ENCODE measurements at regions not wholly inside any gene's neighbourhood (a gene's known extent, or its start where the extent isn't known, plus 50 kb on each side); places are given as distances from the start of the nearest gene placed in this dataset.
"Not testable (repeated sequence)": the region's sequence is repeated elsewhere in the genome, so short reads cannot be mapped to it uniquely, and the experiment has no call there.

DNA sequence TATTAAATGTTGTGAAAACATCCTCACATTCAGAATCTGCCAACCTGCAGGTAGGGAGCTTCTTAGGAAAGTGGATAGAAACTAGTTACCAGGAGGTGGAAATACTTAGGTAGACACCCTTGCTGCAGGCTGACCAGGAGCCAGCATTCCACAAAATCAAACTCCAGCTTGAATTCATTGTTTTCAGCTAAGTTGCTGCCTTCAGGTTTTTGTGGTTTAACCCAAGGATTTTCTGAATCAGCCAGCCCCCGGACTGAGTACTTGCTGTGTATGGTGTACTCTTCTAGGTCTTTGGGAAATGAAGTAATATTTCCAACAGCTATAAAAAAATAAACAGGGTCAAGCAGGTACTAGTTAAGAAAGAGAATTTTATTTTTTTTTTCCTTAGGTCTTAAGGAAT is 192.1 kb upstream of the CHST9 start:
- no peak for DNase-seq (ENCODE audit: low spot score)

DNA sequence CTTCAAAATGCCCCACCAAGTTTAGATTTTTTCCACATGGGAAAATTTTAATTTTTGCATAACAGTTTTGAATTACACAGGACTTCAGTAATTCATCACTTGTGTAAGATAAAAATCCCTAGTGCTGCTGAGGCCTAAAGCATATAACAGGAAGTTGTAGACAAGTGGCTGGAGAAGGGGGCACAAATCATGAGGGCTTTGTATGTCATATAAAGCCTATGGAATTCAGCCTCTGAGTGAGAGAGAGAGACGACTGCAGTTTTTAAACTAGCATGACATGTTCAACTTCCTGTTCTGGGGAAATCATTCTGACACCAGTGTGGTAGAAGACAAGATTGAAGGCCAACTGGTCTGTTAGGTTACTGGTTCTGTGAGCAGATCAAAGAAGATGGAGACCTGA is 187.3 kb upstream of the CHST9 start:
- DNase-seq (ENCODE audit: low spot score) = no peak

DNA sequence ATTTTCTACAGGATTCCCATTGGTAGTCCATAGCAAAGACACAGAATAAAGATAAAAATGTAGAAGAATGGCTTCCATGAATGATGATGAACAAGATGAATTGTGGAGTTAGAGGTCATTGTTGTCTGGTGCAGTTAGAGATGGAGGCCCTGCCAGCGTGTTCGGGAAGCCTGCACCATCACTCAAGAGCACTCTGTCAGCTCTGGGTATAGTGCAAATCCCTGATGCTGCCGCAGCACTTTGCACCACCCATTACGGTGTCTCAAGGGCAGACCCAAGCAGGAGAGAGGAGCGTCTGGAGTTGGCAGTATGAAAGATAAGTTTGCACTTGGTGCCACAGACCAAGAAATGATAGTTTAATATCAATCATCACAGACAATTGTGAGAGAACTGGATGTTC is 181.6 kb upstream of the CHST9 start:
- DNase-seq (ENCODE audit: low spot score) = no peak

DNA sequence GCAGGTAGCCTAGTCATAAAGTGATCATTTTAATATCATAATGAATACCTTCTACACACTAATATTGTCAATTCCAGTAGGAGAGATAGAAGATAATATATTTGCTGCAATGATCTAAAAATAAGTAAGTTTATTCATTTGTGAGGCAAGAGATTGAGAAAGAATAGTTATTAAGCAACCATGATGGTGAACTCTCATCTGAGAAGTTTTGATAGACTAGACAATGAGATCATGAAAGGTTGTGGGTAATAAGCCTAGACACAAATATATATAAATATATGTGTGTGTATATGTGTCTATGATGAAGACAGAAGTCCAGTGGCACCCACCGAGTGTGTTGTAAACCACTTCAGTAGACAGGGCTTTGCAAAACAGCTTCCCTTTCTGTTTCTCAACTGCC is 181.0 kb upstream of the CHST9 start:
- DNase-seq (ENCODE audit: low spot score) = no peak

DNA sequence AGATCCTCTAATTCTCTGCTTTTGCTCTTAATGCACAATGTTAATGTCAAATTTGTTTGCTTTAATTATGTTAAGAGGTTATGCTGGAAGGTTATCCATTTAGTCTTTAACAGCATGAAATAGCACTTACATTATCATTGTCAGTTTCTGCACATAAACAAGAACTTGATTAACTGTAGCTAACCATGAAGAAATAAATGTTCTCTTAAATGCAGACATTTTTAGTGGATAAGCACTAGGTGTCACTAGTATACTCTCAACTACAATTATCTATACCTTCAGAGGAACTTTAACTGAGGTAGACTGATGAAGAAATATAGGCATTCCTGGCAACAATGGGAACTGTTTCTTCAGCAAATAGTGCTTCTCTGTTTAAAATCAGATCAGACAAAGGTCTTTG is 178.8 kb upstream of the CHST9 start:
- DNase-seq (ENCODE audit: low spot score) = no peak

DNA sequence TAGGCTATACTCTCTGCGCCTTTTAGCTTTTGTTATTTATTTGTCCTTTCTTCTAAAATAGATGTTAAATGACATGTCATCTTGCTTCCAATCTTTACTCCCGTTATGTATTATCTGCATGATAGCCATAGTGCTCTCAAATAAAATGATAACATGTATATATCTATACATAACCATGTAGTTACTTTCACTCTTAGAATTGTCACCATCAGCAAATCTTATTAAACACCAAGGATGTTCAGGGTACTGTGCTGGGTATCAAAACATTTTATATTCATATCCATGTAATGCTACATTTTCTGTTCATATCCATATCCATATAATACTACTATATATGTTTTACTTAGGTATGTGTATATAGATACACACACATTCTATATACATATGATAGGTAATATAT is 176.4 kb upstream of the CHST9 start:
- no peak for DNase-seq (ENCODE audit: low spot score)

DNA sequence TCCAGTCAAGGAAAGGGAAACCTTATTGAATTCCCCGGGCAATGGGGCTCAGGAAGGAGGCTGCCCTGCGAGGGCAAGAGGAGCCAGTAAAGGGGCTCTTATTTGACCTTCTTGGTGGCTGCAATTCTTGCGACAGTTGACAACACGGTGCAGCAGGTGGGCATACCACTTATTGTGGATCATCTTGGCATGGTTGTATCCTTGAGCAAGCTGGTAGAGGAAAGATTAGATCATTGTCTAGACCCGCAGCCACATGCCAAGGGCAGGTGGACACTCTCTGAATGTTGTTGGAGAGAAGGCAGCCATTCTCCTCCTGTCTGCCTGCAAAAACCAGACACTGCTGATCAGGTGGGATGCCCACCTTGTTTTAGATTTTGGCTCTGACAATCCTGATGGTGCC is 170.2 kb upstream of the CHST9 start:
- DNase-seq (ENCODE audit: low spot score) = no peak

DNA sequence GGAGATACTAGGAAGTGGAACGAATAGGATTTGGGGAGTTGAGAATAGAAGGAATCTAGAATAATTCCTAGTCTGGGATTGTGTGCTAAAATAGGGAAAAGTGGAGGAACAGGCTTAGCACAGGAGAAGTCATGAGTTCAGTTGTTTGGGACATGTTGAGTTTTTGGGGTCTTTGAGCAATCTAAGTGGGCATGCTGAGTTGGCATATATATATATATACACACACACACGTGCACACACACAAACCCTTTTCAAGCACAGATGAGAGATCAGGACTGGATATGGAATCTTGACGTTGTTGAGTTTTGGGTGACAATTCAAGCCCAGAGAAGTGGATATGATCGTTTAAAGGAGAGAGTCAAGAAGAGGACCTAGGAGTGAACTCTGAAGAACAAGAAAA is 168.2 kb upstream of the CHST9 start:
- DNase-seq (ENCODE audit: low spot score) = no peak

DNA sequence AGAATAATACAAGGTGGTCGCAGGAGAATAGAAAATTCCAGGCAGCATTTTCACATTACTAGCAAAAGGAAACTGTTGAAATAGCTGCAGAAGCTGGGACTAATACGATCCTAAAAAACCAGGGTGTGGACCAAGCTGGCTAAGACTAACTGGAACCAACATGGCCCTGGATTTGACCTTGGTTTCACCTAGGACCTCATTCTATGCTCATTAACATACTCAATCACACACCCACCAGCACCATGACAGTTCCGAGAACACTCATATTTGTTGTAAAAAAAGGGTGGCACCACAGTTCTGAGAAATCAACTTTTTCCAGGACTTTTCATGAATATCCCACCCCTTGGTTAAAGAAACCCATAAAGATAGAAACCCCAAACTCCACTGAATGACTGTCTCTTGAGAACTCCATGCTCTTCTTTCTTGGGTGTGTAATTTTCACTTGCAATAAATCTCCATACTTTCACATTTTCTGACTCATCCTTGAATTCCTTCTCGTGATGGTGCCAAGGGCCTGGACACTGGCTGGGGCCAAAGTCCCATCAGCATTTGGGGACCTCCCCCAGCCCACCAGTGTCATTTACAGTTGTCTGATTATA is 164.3 kb upstream of the CHST9 start:
- no peak for DNase-seq (ENCODE audit: low spot score)

DNA sequence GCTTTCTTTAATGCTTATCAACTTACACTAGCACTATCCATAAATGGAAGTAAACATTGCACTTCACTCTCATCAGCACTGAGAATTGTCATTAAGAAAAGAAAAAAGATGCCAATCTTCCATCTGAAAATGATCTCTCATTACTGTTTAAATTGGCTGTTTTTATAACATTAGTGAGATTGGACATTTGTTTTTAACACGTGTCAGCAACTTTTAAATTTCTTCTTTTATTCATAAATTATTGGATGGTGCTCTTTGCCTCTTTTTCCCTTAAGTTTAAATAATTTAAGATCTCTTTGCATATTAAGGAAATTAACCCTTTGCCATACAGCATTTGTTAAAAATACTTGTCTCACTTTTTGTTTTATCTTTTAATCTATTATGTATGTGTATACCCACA is 146.5 kb upstream of the CHST9 start:
- no peak for DNase-seq (ENCODE audit: low spot score)

DNA sequence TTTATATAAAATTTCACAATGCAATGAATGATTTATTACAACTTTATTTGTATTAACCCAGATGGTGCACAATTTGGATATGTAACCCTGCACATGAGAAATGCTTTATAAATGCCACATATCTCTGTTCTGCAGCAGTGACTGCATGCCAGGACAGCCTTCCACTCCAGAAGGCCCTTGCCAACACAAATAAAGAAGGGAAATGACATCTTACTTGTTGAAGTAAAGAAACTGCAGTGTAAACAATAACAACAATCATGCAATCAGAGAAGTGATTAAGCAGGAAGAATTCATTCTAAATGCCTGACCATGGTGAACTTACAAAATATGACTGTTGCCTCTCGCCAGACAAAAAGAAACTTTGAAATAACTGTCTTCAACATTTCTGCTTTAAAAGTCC is 129.9 kb upstream of the CHST9 start:
- DNase-seq (ENCODE audit: low spot score) = no peak

DNA sequence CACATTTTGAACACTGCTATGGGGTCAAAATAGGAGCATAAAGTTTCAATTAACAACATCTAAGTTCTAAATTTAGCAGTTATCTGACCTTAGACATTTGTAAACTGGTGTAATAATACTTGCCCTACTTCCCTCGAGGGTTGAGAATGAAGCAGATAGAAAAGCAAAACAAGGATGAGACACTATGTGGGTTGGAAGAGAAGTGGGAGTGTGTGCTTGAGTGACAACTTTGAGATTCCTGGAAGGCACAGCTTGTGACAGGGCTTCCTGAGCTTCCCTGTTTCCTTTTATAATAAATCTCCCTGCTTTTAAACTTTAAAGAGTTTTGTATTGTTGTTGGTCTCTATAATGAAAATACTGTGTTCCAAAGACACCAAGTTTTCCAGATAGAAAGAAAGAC is 128.6 kb upstream of the CHST9 start:
- no peak for DNase-seq (ENCODE audit: low spot score)

DNA sequence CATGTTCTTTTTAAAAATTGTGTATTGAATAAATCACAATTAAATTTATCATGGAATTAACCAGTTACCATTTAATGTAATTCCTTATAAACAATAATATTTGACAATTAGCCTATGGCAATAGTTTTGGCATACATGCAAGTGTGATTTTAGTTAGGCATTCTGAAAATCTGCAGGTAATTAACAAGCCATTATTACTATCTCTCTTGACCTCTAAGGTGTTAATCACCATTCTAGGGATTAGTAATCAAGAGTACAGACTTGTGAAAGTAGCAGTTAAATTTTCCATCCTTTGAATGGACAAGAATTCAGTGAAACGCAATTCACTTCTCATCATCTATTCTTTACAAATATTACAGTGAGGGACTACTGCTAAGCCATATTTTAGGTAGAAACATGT is 127.7 kb upstream of the CHST9 start:
- DNase-seq (ENCODE audit: low spot score) = no peak

DNA sequence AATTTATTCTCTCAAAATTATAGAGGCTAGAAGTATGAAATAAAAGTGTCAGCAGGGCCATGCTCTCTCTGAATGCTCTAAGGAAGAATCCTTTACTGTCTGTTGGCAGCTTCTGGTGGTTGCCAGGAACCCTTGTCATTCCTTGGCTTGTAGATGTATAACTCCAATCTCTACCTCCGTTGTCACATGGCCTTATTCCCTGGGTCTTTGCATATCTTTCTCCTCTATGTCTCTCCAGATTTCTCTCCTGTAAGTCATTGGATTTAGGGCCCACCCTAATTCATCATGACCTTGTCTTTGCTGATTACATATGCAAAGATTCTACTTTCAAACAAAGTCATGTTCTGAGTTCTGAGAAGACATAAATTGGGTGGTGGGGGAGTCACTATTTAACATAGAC is 127.0 kb upstream of the CHST9 start:
- no peak for DNase-seq (ENCODE audit: low spot score)

DNA sequence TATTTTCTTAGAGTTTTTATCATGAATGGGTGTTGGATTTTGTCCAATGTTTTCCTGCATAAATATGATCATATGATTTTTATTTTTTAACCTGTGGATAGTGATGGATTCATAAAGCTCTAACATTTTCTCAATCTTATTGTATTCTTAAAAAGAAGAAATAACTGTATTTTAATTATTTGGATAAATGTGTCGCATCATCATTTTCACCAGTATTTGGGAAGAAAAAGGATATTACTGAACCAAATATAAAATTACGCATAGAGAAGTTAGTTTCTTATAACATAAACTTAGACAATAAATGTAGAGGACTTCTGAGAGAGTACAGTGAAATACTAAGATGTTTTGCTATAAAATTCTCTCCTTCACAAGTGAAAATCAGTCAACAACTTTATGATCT is 126.0 kb upstream of the CHST9 start:
- DNase-seq (ENCODE audit: low spot score) = no peak

DNA sequence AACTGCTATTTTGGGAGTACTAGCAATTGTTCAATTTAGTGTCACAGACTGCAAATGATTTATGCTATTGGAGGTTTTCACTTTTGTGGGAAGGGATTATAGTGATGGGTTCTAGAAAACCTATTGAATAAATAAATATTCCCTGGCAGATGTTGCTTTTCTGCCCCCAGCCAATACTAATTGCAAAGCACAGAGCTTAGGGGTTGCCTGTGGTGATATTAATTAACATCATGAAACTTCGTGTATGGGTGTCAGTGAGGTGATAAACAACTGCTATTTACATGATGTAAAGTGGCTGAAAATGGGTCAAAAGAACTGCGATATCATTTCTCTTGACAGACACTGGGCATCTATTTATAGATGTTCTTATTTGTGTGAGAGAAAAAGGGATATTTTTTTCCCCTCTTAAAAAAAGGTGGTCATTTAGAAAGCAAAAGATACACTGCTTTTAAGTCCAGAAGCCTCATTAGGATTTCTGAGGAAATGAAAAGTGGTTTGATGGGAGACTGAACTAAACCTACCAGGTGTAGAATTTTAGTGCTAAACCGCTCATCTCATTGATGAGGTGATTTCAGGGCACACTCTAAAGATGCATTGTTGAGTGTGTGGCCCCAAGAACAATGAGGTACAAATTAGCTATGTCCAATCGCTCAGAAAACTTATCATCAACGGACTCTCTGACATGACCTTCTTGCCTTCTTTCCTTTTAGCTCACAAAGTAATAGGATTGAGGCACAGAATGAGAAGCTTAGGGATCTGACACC is 116.7 kb upstream of the CHST9 start:
- DNase-seq (ENCODE audit: low spot score) = no peak

DNA sequence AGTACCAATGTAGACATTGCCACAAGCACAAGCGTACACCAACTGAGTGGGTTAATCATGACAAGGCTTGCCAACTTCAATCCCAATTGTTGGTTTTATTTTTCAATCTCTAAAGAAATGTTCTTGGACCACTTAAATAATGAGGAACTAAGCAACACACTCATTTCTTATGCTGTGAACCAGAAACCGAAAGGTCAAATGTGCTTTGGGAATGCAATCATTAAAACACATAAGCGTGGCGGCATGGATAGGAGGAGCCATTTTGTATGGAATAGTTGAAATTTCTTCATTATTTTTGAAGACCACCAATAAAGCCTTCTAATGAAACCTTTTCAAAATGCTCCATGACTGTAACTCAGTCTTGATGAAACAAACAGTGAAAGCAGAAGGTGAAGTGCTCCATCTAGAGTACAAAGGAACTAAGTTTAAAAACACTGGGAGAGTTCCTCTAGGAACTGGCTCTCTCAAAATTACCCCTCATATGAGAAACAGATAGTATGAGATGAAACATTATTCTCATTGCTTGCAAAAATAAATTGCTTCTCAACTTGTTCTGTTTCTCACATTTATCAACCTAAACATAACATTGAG is 113.2 kb upstream of the CHST9 start:
- peak; percentile 3 for DNase-seq (ENCODE audit: low spot score)

DNA sequence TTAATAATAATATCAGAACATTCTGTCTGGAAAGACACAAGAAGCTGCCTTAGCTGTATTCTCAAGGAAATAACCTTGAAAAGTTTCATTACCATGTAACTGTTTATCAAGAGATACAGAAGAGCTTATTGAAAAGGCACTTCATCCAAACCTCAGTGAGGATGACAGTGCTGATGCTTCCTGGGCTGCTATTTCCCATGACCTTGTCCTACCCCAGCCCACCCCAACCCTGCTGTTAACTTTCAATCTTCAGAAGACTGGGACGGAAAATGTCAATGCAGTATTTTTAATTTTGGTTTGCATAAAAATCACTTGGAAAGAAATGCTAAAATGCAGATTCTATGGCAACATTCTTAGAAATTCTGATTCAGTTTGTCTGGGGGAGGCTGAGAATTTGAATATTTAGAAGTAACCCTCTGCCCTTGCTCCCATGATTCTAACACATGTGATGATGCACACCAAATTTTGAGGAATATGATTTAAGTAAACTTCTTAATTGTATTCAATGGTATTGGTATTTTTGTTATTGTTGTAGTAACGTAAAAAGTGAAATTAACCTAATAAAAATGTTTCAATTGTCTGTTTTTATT is 101.0 kb upstream of the CHST9 start:
- DNase-seq (ENCODE audit: low spot score) = not testable (repeated sequence)

DNA sequence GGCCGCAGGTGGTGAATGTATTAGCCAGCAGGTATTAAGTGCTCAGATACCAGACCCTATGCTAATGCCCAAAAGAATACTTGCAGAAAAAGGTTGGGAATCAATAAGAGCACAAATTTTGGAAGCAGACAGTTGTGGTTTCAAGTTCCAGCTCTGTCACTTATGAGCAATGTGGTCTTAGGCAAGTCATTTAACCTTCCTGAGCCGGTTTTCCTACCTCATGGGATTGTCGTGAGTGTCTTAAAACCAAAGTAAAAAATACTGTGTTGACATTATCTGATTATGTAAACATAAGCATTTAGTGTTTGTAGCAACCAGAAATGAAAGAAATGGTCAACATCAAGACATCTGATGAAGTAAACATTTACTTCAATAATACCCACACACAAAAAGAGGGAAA is 93.0 kb upstream of the CHST9 start:
- no peak for DNase-seq (ENCODE audit: low spot score)

DNA sequence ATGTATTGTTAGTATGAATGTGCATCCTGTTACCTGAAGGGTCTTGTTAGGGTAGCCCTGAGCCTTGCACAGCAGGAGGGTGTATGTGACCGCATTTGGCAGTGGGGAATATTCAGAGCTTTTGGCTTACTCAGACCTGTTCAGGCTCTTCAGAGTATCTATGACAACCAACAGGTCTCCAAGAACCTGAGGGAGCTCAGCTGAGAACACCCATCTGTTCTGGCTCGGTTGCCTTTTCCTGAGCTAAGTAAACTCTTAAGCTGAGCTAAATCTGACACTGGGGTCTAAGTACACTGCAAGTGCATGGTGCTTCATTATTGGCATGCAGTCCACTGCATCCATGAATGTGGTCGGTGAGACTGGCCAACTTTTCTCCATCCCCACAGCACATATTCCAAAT is 92.4 kb upstream of the CHST9 start:
- DNase-seq (ENCODE audit: low spot score) = no peak

DNA sequence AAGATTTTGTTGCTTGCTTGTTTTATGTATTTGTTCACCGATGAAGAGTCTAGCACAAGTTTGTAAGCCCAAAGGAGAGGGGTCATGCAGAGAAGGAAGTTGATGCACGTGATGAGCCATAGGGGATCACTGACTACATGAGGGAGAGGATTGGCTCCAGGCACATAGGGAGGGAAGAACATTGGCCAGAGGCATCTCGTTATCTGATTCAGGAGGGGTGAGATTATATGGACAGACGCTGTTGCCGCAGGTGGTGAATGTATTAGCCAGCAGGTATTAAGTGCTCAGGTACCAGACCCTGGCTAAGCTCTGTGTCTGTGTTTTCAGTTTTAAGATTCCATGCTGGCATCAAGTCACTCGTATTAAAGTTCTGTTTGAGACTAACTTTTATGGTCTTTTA is 91.8 kb upstream of the CHST9 start:
- DNase-seq (ENCODE audit: low spot score) = no peak

DNA sequence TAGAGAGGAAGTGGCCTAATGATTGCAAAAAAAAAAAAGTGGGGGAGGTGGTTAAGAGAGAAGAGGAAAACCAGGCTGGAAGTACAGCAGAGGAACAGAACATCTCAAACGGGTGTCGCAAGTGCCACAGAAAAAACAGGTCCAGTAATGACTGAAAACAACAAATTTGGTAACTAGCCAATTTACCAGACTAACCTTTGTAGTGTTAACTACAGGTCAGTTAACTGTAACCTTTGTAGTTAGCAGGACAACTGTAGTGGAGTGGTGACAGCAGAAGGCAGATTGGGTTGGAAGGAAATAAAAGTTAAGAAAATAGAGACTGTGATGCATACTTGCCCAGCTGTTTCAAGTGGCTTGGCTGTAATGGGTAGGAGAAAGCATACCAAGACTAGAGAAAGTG is 91.4 kb upstream of the CHST9 start:
- DNase-seq (ENCODE audit: low spot score) = no peak

DNA sequence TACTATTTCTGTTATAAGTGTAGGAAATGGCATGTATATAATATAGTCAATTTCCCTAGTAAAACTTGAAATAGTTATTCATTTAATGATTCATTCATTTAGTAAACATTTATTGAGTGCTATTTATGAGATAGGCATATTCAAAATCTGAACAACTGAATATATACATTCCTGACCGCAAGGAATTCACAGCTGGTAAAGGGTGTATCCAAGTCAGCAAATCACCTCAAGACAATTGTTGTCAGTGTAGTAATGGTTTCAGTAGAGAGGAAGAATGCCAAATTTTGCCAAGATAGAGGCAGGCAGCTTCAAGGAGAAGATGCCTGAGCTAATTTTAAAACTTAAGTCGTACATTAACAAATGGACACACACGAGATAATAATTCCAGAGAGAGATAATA is 89.8 kb upstream of the CHST9 start:
- DNase-seq (ENCODE audit: low spot score) = no peak

DNA sequence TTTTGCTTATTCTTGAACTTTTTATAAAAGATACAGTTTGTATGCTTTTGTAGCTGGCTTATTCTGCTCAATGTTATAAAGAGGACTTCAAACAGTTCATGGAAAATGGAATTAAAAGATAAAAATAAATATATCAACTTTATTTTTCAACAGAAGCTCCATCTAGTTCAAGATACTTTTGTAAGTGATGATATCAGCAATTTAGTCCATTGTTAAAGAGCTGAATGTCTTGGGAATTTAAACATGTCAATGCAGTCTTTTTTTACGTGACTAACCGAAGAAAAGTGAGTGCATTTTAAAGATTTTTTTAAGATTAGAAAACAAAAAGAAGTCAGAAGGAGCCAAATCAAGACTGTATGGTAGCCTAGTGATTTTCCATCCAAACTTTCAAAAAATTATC is 85.4 kb upstream of the CHST9 start:
- DNase-seq (ENCODE audit: low spot score) = no peak
